ENCODE measurements at regions not wholly inside any gene's neighbourhood (a gene's known extent, or its start where the extent isn't known, plus 50 kb on each side); places are given as distances from the start of the nearest gene placed in this dataset.

- no peak for DNase-seq (ENCODE audit: low read depth, low spot score)
- H3K27ac ChIP-seq, result no peak overlapping the region
Observed at GRCh38 chr7:136056651-136057231, 79.6 kb upstream of the MTPN start.

- no peak for DNase-seq (ENCODE audit: low read depth, low spot score)
- no peak overlapping the region for H3K27ac ChIP-seq
Observed at GRCh38 chr7:136055266-136055665, 78.1 kb upstream of the MTPN start.

DNA sequence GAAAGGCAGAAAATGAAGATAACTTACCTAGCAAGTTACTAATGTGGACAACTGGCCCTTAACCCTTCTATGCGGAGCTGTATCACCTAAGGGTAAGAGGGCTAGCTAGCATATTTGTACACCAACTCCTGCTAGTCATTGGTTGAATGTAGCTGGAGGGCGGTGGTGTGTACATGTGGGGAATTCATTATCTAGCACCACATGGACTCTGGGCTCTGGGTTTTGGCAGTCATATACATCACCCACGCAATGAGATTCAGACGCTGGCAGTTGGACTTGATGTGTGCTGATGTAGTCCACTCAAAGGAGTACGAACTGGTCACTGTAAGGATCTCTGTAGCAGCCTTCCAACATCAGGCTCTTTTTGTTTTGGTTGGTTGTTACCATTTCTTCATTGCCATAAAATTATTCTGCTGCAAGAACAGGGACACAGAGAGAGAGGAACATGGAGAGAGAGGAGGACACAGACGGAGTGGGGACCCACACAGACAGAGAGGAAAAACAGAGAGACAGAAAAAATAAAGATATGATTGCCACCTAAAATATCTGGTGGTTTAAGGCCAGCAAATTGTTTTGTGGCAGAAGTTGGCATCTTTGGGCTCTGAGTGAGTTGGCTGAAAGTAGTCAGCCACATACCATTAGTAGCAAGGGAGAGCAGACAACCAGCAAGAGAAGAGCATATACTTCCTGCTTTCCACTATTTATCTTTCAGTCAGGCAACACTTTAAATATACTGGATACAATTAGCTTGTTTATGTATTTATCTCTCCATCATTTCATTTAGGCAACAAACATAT, 76.7 kb upstream of the MTPN start:
- H3K27ac ChIP-seq, result no peak overlapping the region

GRCh38 chr7:136051203-136051928, 74.2 kb upstream of the MTPN start:
- no peak for DNase-seq (ENCODE audit: low read depth, low spot score)
- no peak overlapping the region for H3K27ac ChIP-seq

More for the DNA sequence above, 76.7 kb upstream of the MTPN start:
- no peak for DNase-seq (ENCODE audit: low read depth, low spot score)

DNA sequence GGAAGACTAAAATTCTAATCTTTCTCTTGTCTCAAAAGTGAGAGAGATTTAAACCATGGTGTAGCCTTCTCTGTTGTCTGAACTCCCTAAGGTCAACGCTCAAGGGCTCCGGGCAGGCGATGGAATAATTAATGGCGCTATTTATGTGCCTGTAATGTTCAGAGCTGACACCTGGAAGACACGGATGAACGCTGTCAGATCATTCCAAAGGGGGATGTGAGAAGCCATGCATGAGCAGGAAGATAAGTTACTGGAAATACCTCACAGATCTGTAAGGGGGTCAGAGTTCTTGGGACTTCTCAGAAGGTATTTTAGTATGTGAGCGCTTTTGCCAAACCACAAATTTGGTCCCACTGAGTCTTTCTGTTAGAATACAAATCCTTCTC, 73.3 kb upstream of the MTPN start:
- no peak overlapping the region for H3K27ac ChIP-seq
- no peak for DNase-seq (ENCODE audit: low read depth, low spot score)

DNA sequence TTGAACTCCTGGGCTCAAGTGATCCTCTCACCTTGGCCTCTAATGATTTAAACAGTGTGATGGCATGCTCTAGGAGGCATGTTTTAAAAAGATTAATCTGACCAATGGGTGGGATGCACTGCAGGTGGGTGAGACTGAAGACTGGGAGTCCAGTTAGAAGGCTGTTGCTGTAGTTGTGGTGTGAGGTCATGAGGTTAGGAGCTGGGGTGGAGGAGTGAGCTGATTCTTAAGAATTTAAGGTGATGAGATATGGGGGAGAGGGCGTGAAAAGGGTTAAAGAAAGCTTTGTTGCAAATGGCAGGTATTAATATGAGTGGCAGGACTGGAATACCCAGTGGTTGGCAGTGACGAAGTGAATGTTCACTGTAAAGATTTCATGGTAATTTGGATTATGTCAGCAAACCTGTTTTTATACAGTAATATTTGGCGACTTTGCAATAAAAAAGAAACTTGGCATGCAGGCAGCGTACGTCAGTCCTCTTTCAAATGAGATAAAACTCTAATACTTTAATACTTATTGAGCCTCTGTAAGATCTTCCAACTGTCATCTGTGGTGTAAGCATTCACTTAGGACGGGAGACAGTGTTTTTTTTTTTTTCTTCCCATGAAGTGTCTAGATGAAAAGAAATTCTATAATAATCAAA, 72.8 kb upstream of the MTPN start:
- no peak for DNase-seq (ENCODE audit: low read depth, low spot score)
- H3K27ac ChIP-seq, result no peak overlapping the region

DNA sequence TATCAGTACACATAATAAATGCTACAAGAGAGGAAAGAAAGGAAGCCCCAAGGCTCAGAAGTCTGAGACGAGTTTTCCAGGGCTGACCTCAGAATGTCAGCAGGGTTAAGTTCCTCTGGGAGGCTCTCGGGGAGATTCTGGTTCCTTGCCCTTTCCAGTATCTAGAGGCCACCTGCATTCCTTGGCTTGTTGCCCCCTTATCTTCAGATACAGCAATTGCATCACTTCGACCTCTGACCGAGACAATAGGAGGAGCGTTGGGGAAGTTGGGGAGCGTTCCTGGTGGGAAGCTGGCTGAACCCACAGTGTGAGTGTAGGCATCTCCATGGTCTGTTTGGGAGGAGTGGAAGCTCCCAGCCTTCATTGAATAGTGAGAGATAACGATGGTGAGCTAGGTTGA, 72.0 kb upstream of the MTPN start:
- no peak for DNase-seq (ENCODE audit: low read depth, low spot score)
- H3K27ac ChIP-seq, result no peak overlapping the region

GRCh38 chr7:136046548-136046947, 69.4 kb upstream of the MTPN start:
- no peak for DNase-seq (ENCODE audit: low read depth, low spot score)
- H3K27ac ChIP-seq, result no peak overlapping the region

- DNase-seq (ENCODE audit: low read depth, low spot score), result no peak
- no peak overlapping the region for H3K27ac ChIP-seq
Observed at GRCh38 chr7:136045992-136046391, 68.8 kb upstream of the MTPN start.

GRCh38 chr7:136045181-136045580, 68.0 kb upstream of the MTPN start:
- no peak for DNase-seq (ENCODE audit: low read depth, low spot score)
- no peak overlapping the region for H3K27ac ChIP-seq

GRCh38 chr7:136039577-136040345, 62.6 kb upstream of the MTPN start:
- DNase-seq (ENCODE audit: low read depth, low spot score), result no peak
- H3K27ac ChIP-seq, result no peak overlapping the region

GRCh38 chr7:136036336-136036735, 59.2 kb upstream of the MTPN start:
- H3K27ac ChIP-seq, result no peak overlapping the region
- DNase-seq (ENCODE audit: low read depth, low spot score), result no peak

- DNase-seq (ENCODE audit: low read depth, low spot score), result no peak
- no peak overlapping the region for H3K27ac ChIP-seq
Observed at GRCh38 chr7:136034132-136034531, 57.0 kb upstream of the MTPN start.

- DNase-seq (ENCODE audit: low read depth, low spot score), result no peak
- no peak overlapping the region for H3K27ac ChIP-seq
Observed at GRCh38 chr7:136033413-136034031, 56.4 kb upstream of the MTPN start.

DNA sequence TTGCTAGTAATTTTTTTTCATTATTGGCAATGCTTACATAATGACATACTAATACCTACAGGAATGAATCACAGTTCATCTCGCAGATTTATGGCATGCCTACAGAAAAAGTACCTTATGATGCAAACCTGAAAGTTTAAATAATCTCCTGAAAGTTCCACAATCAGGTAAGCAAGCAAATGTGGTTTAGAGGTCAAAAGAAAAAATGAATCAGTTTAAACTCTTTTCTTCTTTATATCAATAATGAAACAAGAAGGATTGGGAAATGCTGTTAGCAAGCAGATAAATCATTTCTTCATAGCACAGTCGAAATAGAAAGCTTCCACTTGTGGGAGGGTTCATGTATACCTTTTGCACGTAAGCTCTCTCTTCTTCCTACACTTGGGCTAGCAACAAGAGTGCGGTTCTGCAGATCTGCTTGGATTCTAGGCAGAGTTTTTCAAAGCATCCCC, 53.7 kb upstream of the MTPN start:
- peak; percentile 69 for DNase-seq (ENCODE audit: low read depth, low spot score)
- peak overlapping the region; percentile 14 for H3K27ac ChIP-seq

GRCh38 chr7:136030330-136030729, 53.2 kb upstream of the MTPN start:
- DNase-seq (ENCODE audit: low read depth, low spot score), result no peak
- H3K27ac ChIP-seq, result peak overlapping the region; percentile 14

DNA sequence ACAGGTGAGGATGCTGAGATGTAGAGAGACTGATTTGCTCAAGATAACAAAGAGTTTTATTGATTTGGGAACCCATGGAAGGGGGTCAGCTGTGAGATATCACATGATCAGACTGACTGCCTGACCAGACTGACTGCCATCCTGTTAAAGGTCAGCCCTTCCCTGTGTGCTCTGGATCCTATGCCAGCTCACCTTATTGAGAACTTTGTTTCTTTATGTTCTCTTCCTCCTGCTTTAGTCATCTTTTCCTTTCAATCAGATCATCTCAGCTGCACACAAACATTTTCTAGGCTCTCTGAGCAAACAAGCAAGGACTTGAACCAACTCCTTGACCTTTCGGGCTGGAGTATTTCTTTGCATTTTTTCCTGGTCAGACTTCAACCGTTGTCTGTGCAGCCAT, 50.0 kb upstream of the MTPN start:
- no peak for DNase-seq (ENCODE audit: low read depth, low spot score)

More for the DNA sequence above, 50.0 kb upstream of the MTPN start:
- peak overlapping the region; percentile 22 for H3K27ac ChIP-seq
